ENCODE measurements at regions not wholly inside any gene's neighbourhood (a gene's known extent, or its start where the extent isn't known, plus 50 kb on each side); places are given as distances from the start of the nearest gene placed in this dataset.
A peak's percentile ranks its signal among the peaks of the same experiment; 100 is the strongest.

DNA sequence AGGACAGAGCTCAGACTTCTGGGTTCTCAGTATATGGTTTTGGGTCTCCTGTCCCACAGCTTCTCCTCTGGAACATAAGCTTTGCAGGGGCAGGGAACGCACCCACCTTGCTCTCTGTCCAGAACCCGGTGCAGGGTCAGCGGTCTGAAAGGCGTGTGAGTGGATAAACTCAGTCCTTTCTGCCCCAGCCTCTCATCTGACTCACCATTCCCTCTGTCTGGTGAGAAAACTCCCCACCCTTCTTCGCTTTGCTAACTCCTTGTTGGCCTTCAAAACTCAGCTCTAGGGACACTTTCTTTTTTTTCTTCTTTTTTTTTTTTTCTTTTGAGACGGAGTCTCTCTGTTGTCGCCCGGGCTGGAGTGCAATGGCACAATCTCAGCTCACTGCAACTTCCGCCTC lies 68.9 kb upstream of the NUP50 start:
- no peak for DNase-seq (ENCODE audit: low read depth in 2 of 2)

DNA sequence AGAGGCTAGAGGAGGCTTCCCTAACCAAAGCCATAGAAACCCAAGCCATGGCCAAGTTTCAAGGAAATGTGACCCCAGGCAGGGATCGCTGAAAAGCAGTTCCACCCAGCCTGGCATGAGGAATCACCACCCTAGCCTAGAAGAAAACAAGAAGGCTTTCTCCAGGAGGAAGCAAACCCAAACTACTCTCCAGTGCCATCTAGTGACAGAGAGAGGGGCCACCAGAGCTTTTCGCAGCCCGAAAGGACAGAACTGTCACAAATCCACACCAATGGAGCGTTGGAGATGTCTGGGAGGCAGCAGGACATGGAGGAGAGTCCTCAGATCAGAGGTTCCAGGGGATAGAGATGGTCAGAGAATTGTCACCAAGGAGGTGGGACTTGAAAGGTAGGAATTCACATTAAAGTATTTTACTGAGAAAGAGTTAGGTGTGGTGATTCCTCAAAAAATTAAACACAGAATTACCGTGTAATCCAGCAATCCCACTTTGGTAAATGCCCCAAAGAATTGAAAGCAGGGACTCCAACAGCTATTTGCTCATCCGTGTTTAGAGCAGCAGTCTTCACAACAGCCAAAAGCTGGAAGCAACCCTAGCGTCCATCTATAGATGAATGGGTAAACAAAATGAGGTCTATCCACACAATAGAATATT lies 67.3 kb upstream of the NUP50 start:
- DNase-seq (ENCODE audit: low read depth in 2 of 2) = peak; percentile 7 to 59

DNA sequence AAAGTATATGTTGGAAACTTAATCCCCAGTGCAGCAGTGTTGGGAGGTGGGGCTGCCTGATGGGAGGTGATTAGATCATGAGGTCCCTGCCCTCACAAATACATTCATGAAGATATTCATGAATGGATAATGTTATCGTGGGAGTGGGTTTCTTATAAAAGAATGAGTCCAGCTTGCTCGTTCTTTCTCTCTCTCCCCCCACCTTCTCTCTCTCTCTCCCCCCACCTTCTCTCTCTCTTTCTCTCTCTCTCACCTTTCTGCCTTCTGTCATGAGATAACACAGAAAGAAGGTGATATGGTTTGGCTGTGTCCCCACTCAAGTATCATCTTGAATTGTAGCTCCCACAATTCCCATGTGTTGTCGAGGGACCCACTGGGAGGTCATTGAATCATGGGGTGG lies 66.7 kb upstream of the NUP50 start:
- DNase-seq (ENCODE audit: low read depth in 2 of 2) = no peak

DNA sequence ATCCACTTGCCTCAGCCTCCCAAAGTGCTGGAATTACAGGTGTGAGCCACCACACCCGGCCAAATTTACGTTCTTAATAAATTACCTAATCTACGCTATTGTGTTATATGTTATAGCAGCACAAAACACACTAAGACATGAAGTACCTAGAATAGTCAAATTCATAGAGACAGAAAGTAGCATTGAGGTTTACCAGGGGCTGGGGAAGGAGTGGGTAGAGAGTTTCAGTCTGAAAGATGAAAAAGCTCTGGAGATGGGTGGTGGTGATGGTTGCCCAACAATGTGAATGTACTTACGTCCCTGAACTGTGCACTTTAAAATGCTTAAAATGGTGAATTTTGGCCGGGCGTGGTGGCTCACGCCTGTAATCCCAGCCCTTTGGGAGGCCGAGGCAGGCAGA lies 65.7 kb upstream of the NUP50 start:
- DNase-seq (ENCODE audit: low read depth in 2 of 2) = no peak

DNA sequence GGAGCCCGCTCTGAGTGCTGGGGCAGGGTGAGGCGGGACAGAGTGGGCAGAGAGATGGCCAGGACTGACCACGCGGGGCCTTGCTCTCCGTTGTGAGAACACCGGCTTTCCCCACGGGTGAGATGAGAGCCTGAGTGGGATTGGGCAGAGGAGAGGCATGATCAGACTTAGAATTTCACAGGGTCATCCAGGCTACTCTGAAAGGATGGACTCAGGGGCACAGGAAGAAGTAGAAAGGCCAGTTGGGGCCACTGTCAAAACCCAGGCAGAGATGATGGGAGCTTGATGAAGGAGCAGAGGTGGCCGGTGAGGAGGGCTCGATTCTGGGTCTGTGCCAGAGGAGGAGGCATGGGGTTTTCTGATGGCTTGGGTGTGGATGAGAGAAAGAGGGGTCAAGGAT lies 63.8 kb upstream of the NUP50 start:
- no peak for DNase-seq (ENCODE audit: low read depth in 2 of 2)

DNA sequence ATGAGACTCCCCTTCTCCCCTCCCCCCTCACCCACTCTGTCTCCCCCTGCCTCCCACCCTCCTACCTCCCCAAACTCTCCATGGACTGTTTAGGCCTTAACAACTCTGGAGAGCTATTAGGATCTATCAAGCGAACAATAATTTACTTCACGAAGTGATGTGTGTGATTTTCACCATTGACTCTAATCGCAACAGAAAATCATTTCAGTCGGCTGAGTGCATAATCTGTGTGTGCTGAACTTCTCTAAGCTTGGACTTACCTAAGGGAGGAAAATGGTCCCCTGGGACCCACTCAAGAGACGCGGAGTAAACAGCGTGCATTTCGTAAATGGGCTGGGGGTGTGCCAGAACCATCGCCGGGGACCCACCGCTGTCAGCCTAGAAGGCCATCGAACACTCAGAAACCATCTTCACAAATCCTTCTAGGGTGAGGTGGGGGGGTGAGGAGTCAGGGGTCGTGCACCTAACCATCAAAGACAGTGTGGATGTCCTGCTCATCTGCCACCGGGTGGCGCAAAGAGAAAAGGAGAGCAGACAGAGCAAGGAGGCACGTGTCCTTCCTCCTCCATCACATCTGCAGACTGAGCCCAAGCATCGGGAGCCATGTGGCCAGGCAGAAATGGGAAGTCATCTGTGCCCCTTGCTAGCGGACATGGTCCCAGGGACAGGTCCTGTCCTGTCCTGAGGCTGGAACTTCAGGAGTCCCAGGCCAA lies 62.1 kb upstream of the NUP50 start:
- peak; percentile 51 to 69 for DNase-seq (ENCODE audit: low read depth in 2 of 2)

DNA sequence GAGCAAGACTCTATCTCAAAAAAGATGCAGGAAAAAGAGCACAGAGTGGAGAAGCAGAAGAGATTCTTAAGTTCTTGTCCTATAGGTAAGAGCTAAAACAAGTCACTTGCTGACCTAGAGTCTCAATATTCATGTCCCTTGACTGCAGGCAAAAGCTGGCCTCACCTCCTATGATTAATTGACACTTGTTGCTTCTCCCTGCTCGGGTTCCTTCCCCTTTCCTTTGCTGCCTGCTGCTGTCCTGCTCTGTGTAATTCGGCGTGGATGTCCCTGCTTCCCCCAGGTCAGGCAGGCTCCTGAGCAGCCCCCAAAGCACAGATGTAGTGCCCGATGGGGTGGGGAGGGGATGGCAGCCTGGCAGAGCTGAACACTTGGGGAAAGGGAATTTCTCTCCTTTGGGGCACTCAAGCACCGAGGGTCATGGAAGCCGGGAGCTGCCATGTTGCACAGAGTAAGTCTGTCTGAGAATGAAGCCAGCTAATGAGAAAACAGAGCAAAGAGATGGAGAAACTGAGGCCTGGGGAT lies 60.8 kb upstream of the NUP50 start:
- DNase-seq (ENCODE audit: low read depth in 2 of 2) = no peak

DNA sequence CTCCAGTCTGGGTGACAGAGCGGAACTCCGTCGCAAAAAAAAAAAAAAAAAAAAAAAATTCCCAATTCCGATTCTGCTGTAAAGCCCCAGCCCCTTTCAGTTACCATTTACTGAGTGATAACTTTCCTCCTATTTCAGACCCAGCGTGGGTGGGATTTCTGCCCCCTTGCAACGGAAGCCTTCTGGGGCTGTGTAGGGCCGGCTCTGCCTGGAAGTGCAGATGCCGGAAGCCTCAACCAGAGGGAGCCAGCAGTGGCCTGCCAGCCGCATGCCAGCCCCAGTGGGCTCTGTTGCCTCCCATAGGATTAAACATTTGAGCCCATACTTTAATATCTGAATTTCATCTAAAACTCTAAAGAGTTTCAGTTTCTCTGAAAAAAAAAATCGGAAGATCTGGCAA lies 60.0 kb upstream of the NUP50 start:
- no peak for DNase-seq (ENCODE audit: low read depth in 2 of 2)

DNA sequence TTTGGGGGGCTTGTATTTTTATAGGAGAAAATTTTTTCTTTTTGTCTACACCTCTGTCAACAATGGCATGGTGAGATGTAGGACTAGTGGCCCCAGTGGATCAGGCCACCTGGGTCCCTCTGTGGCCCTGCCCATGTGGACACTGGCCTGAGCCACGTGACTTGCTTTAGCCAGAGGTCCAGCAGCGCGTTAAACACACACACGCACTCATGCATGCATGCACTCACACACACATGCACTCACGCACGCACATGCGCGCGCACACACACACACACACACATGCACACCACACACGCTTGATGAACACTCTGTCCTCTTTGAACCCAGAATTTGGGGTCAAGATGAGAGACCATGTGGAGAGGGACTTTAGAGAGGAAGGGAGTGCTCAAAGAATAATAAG lies 59.4 kb upstream of the NUP50 start:
- no peak for DNase-seq (ENCODE audit: low read depth in 2 of 2)

DNA sequence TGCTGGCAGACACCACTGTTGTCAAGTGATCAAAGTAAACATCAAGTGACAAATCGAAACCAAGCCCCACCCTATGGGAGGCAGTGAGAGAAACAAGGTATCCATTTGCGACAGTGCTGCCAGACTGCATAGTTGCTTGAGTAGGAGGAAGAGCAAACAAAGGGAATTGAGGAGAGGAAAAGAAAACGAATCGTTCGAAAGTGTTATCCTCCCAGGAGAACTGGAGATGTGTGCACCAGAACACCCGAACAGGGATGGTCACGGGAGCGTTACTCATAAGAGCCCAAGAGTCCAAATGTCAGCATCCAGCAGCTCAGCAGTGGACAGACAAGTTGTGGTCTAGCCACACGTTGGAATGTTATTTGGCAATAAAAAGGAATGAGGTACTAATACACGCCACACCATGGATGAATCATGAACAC lies 58.4 kb upstream of the NUP50 start:
- DNase-seq (ENCODE audit: low read depth in 2 of 2) = no peak

DNA sequence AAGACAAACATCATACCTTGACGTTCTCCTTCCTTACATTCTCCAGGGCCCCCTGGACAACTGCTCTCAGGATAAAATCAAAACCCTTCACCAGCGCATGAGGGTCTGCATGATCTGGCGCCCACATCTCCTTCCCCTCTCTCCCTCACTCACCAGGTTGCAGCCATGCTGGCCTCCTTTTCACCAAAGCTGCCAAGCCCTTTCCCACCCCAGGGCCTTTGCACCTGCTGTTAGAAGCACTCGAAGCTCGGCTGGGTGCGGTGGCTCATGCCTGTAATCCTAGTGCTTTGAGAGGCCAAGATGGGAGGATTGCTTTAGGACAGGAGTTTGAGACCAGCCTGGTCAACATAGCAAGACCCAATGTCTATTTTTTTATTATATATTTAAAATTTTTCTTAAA lies 56.1 kb upstream of the NUP50 start:
- DNase-seq (ENCODE audit: low read depth in 2 of 2) = no peak

DNA sequence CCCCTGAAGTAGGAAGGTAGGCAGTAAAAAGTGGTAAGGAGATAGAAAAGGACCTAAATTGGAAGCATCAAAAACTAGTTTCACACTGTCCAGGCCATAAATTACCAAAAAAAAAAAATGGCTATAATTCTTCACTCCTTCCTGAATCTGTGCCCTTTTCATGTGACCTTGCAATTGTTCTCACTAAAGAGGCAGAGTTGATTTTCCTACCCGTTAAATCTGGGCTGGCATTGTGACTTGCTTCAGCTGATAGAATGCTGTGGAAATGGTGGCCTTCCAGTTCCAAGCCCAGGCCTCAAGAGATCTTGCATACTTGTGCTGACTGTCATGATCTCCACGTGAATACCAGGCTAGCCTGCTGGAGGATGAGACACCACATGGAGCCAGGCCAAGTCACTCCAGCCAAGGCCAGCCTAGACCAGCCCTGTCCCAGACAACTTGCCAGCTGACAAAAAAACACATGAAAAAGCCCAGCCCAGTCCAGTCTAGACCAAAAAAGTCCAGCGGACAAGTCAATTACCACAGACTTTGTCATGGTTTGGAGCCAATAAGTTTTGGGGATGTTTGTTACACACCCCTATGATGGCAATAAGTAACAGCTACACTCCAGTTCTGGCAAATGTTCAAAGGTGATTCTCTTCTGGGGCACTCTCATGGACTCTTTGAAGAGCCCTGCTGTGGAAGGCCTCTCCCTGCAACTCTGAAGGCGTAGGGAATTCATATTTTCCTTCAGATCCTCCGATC lies 51.4 kb upstream of the NUP50 start:
- DNase-seq (ENCODE audit: low read depth in 2 of 2) = peak; percentile 21 to 54
